ENCODE measurements at regions not wholly inside any gene's neighbourhood (a gene's known extent, or its start where the extent isn't known, plus 50 kb on each side); places are given as distances from the start of the nearest gene placed in this dataset.
"Not testable (repeated sequence)": the region's sequence is repeated elsewhere in the genome, so short reads cannot be mapped to it uniquely, and the experiment has no call there.

DNA sequence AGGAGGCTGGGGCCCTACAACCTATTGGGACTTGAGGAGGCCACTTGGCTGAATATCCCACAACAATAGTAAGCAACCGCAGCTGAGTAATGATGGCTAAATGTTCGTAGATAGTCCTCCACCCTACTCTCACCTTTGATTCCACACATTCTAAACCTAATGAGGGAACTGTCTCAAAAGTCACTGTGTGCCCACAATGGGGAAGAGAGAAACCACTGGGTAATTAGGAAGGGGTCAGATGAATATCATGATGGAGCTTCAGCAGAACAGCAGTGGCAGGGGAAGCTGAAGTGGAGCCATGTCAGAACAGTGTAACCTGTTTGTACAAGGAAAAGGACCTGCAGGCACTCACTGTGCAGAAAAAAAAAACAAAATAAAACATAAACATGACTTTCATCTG lies 81.4 kb upstream of the POMZP3 start:
- not testable (repeated sequence) for DNase-seq

DNA sequence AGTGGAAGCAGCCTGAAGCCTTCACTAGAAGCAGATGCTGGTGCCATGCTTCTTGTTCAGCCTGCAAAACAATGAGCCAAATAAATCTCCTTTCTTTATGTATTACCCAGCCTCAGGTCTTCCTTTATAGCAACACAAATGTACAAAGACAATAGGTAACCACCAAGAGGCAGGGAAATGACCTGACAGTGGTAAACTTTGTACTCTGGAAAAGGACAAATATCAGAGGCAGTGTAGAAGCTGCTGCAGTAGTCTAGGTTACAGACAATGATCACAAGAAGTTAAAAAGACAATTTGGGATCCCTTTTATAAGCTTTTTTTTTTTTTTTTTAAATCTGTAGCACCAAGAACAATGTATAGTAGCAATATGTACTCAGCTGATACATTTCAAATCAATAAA lies 76.7 kb upstream of the POMZP3 start:
- DNase-seq, result not testable (repeated sequence)

DNA sequence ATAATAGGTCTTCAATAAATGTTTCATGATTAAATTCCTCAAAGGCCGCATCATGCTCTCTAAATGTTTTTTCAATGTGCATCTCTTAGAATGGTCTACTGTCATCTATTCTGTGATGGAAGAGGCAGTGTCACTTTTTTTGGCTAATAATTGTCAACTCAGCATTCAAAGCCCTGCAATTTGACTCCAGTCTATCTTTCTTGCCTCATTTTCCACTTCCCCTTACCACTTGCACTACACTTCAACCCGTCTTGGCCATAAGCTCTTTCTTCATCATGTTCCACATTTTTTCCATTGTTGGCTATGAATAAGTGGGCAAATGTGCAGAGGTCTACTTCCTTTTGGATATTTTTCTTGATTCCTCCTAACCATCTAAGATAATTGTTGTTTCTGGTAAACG lies 59.2 kb upstream of the POMZP3 start:
- not testable (repeated sequence) for DNase-seq

DNA sequence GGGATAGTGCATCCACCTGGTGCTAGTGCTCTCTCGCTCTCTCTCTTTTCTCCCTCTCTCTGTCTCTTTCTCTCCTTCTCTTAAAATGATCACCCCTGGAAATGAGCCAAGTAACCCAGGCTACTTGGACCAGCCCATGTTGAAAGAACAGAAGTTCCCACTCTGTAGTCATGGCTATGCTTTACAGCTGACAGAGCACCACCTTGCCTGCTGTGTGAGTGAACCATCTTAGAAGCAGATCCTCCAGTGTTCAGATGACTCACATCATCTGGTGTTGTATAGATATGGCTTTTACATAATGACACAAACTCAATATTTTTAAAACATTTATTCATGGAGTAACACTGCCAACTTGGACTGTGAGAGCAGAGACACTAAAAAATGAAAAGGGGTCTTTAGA lies 57.7 kb upstream of the POMZP3 start:
- DNase-seq, result not testable (repeated sequence)

DNA sequence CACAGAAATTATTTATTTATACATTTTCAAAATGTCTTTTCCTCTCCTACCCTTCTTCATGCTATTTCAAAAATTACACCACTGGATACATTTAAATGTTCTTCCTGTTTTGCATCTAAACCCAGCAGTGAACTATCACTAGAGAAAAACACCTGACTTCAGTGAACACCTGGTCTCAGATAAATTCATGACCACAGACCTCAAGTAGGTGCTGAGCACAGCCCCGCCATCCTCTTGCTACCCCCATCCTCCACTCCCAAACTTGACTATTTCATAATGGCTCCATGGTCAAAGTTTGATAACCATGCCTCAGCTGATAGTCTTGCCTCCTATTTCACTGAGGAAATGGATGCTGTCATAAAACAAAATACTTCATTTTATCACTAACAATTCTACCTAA lies 56.6 kb upstream of the POMZP3 start:
- not testable (repeated sequence) for DNase-seq

DNA sequence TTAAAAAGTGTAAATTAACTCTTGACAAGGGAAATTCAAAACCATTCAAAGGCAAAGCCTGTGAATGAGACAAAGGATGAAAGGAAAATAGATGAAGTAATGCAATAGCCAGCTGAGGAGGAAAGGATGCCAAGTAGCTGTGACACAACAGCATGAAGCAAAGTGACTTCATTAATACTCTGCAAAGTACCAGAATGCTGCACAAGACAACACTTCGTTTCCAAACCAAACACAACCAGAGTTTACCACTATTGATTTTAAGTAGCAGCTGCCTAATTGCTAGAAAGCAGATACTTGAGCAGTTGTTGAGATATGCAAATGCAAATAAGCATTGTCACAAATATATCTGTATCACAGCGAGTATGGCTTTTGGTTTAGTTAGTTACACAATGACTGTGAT lies 54.7 kb upstream of the POMZP3 start:
- not testable (repeated sequence) for DNase-seq

DNA sequence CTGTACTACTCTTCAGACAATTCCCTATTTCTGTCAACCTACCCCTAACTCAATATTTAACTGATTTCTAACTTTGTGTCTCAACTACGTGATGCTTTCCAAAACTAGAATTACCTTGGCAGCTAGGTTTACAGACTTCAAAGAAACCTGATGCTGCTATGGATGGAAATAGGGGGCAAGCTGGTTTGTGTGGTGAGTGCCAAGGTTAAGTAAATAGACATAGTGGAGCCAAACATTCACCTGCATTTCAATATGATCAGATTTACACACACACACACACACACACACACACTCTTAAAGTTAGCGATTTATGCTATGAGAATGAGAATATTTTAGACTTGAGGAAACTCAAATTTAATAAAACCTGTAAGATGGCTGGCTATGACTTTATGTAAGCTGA lies 52.1 kb upstream of the POMZP3 start:
- DNase-seq, result not testable (repeated sequence)

DNA sequence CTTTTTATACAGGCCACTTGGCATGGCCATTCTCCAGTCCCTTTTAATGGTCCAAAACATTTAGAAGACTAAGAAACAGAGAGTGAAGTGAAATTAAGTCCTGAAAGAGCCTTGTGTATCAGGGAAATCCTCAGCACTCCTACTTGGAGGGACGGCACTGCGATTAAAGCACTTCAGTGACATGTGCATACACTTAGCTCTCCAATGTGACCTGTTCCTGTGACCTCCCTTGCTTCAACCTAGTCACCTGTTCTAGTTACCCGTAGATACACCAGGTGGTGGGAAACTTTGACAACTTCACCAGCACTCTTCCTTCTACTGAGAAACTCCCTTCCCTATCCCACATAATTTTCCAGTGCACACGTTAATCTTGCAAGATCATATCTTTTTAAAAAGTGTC lies 51.4 kb upstream of the POMZP3 start:
- not testable (repeated sequence) for DNase-seq

DNA sequence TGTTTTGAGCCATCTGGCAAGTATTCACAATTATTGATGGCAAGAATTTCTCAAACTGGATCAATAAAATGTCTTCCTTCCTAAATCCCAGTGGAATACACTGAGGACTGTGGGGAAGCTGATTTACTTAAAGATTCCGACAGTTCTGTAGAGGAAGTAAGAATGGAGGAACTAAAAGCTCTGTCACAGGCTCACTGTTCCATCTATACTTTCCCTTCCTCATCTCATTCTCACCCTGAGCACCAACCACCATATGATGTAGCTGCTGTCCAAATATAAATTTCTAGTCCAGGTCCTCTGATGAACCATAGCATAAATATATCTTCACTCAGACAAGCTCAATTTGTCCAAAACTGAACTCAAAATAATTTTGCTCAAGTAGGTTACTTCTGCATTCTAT lies 49.8 kb upstream of the POMZP3 start:
- not testable (repeated sequence) for DNase-seq

Measured in CD4-positive, alpha-beta T cell treated with Interleukin-4 for 1 hour (primary cell).